Loucy (cell line): ENCODE measurements at regions not wholly inside any gene's neighbourhood (a gene's known extent, or its start where the extent isn't known, plus 50 kb on each side); places are given as distances from the start of the nearest gene placed in this dataset.

Experiments used
- H2AFZ ChIP-seq: fragments of 200-600 bp; sonication (generic); 2 replicates; pipeline ENCODE4 v1.6.0; 2016; ENCODE audit warnings: antibody characterized with exemption, mild to moderate bottlenecking, low read length, moderate library complexity
- H3F3A ChIP-seq: fragments of 200-600 bp; 2 replicates; pipeline ENCODE4 v1.6.0; 2016; ENCODE audit warnings: antibody characterized with exemption, low read depth, mild to moderate bottlenecking
- H3K27me3 ChIP-seq: fragments of 200-600 bp; sonication (generic); 2 replicates; pipeline ENCODE4 v1.6.1; 2014; ENCODE audit warnings: low read length, mild to moderate bottlenecking; ENCODE audit not compliant: insufficient read depth, poor library complexity, severe bottlenecking
- H3K36me3 ChIP-seq: fragments of 200-600 bp; sonication (generic); 2 replicates; pipeline ENCODE4 v1.6.1; 2016; ENCODE audit warnings: low read length; ENCODE audit not compliant: insufficient read depth
- H3K4me1 ChIP-seq: fragments of 200-600 bp; sonication (generic); 2 replicates; pipeline ENCODE4 v1.5.1; 2014; ENCODE audit warnings: low read length, mild to moderate bottlenecking; ENCODE audit not compliant: insufficient read depth, poor library complexity, severe bottlenecking
- H3K4me2 ChIP-seq: fragments of 200-600 bp; sonication (generic); 2 replicates; pipeline ENCODE4 v1.6.0; 2014; ENCODE audit warnings: antibody characterized with exemption, low read length, low read depth, mild to moderate bottlenecking; ENCODE audit not compliant: poor library complexity, severe bottlenecking
- H3K4me3 ChIP-seq: fragments of 200-600 bp; sonication (generic); 2 replicates; pipeline ENCODE4 v1.5.1; 2014; ENCODE audit warnings: low read length, mild to moderate bottlenecking, mixed read lengths; ENCODE audit not compliant: poor library complexity, severe bottlenecking
- H3K79me2 ChIP-seq: fragments of 200-600 bp; sonication (generic); 2 replicates; pipeline ENCODE4 v1.6.1; 2014; ENCODE audit warnings: low read length; ENCODE audit not compliant: insufficient read depth
- H3K9ac ChIP-seq: fragments of 200-600 bp; sonication (generic); 2 replicates; pipeline ENCODE4 v1.6.0; 2014; ENCODE audit warnings: mild to moderate bottlenecking, low read depth, low read length, moderate library complexity; ENCODE audit not compliant: poor library complexity, severe bottlenecking
- H3K9me2 ChIP-seq: fragments of 200-600 bp; sonication (generic); replicated peaks from 2 replicates; pipeline ENCODE4 v1.6.1; 2016; ENCODE audit warnings: low read depth, low read length, mixed read lengths
- H3K9me3 ChIP-seq: fragments of 200-600 bp; sonication (generic); 2 replicates; pipeline ENCODE4 v1.6.1; 2014; ENCODE audit warnings: mild to moderate bottlenecking, antibody characterized with exemption, low read length, low read depth; ENCODE audit not compliant: insufficient read depth
- H4K20me1 ChIP-seq: fragments of 200-600 bp; sonication (generic); 2 replicates; pipeline ENCODE4 v1.6.0; 2014; ENCODE audit warnings: antibody characterized with exemption, low read length, mild to moderate bottlenecking; ENCODE audit not compliant: insufficient read depth, poor library complexity, severe bottlenecking
- EZH2phosphoT487 ChIP-seq: fragments of 200-600 bp; IDR thresholded peaks from 2 replicates; pipeline ENCODE4 v1.6.1; 2018; ENCODE audit warnings: antibody characterized with exemption, mild to moderate bottlenecking, moderate library complexity, borderline replicate concordance
- TF ChIP-seq, protein P1 (sequence below): fragments of 200-600 bp; sonication (generic); conservative IDR thresholded peaks from 2 replicates; pipeline ENCODE4 v1.5.1; 2014; ENCODE audit warnings: mild to moderate bottlenecking, antibody characterized with exemption, low read length

DNA sequence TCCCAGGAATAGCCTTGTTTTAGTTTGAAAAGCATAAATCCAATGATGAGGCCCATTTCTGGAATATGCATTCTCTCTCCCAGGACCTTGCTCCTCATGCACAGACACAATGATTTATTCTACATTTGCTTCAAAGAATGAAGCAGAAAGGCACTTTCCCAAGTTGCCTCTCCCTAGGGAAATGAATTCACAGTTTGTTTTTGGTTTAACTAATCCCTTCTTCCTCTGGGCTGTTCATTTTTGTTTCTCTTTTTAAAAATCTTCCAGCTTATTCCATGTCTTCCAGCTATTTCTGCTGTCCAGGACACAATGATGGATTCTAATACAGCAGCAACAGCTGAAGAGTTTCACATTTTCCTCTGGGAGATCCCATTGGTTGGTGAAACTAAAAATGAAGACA lies 1529.2 kb upstream of the TENM4 start:
- no peak for TF ChIP-seq EZH2phosphoT487
- TF ChIP-seq, protein P1, sequence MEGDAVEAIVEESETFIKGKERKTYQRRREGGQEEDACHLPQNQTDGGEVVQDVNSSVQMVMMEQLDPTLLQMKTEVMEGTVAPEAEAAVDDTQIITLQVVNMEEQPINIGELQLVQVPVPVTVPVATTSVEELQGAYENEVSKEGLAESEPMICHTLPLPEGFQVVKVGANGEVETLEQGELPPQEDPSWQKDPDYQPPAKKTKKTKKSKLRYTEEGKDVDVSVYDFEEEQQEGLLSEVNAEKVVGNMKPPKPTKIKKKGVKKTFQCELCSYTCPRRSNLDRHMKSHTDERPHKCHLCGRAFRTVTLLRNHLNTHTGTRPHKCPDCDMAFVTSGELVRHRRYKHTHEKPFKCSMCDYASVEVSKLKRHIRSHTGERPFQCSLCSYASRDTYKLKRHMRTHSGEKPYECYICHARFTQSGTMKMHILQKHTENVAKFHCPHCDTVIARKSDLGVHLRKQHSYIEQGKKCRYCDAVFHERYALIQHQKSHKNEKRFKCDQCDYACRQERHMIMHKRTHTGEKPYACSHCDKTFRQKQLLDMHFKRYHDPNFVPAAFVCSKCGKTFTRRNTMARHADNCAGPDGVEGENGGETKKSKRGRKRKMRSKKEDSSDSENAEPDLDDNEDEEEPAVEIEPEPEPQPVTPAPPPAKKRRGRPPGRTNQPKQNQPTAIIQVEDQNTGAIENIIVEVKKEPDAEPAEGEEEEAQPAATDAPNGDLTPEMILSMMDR, result no peak
- Histone ChIP-seq H3K36me3 (no peaks in the 10 kb centered on the region), H3K9me2 (no peaks in the 10 kb centered on the region; the same call in 1 of the 2 replicates)

GRCh38 chr11:80967649-80968048 lies 1526.8 kb upstream of the TENM4 start:
- Histone ChIP-seq H3K9ac (no peak overlapping the region), H3K4me1 (no peaks in the 10 kb centered on the region), H3K27me3 (no peaks in the 10 kb centered on the region), H2AFZ (no peak overlapping the region), H3F3A (no peaks in the 10 kb centered on the region), H3K4me3 (no peak overlapping the region), H3K9me2 (no peaks in the 10 kb centered on the region), H3K9me3 (no peaks in the 10 kb centered on the region), H3K4me2 (no peak overlapping the region), H3K36me3 (no peaks in the 10 kb centered on the region), H4K20me1 (no peaks in the 10 kb centered on the region), H3K79me2 (no peaks in the 10 kb centered on the region)
- TF ChIP-seq EZH2phosphoT487, result no peak
- TF ChIP-seq, protein P1, result no peak

More for the DNA sequence above, 1529.2 kb upstream of the TENM4 start:
- no peaks in the 10 kb centered on the region for H3F3A ChIP-seq
- no peak overlapping the region for H3K9ac ChIP-seq
- H3K79me2 ChIP-seq, result no peaks in the 10 kb centered on the region
- H3K4me2 ChIP-seq, result no peak overlapping the region
- no peaks in the 10 kb centered on the region for H4K20me1 ChIP-seq
- H3K4me3 ChIP-seq, result no peak overlapping the region
- no peaks in the 10 kb centered on the region for H3K27me3 ChIP-seq
- no peaks in the 10 kb centered on the region for H3K4me1 ChIP-seq
- H3K9me3 ChIP-seq, result no peaks in the 10 kb centered on the region
- no peak overlapping the region for H2AFZ ChIP-seq

DNA sequence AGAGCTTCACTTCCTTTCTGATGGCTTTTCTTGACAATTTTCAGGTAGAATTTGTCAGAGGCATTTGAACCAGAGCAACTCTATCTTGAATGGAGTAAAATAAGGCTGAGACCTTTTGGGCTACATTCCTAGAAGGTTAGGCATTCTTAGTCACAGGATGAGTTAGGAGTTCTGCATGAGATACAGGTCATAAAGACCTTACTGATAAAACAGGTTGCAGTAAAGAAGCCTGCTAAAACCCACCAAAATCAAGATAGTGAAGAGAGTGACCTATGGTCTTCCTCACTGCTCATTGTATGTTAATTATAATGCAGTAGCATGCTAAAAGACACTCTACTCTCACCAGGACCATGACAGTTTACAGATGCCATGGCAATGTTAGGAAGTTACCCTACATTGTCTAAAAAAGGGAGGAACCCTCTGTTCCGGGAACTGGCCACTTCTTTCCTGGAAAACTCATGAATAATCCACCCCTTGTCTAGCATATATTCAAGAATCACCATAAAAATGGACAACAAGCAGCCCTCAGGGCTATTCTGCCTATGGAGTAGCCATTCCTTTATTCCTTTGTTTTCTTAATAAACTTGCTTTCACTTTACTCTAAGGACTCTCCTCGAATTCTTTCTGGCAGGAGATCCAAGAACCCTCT lies 1519.7 kb upstream of the TENM4 start:
- H3K4me1 ChIP-seq, result no peaks in the 10 kb centered on the region
- no peaks in the 10 kb centered on the region for H3K9me3 ChIP-seq
- no peak overlapping the region for H3K9ac ChIP-seq
- H2AFZ ChIP-seq, result no peak overlapping the region
- TF ChIP-seq EZH2phosphoT487, result no peak
- TF ChIP-seq, protein P1, result no peak
- H4K20me1 ChIP-seq, result no peaks in the 10 kb centered on the region
- no peaks in the 10 kb centered on the region for H3K36me3 ChIP-seq
- no peaks in the 10 kb centered on the region for H3K9me2 ChIP-seq
- H3K4me2 ChIP-seq, result no peak overlapping the region
- no peaks in the 10 kb centered on the region for H3K27me3 ChIP-seq
- no peaks in the 10 kb centered on the region for H3K79me2 ChIP-seq
- H3K4me3 ChIP-seq, result no peak overlapping the region
- no peaks in the 10 kb centered on the region for H3F3A ChIP-seq
